Esophagus mucosa (tissue), 1 donor: ENCODE measurements at regions not wholly inside any gene's neighbourhood (a gene's known extent, or its start where the extent isn't known, plus 50 kb on each side); places are given as distances from the start of the nearest gene placed in this dataset.
"Not testable (repeated sequence)": the region's sequence is repeated elsewhere in the genome, so short reads cannot be mapped to it uniquely, and the experiment has no call there.

ENCODE experiments used
- ATAC-seq: fragments of 200-7000 bp; cut with Tn5 transposase; one replicate; pipeline ENCODE4 v1.9.1; 2020
- donor health status: DM: yes; HTN: yes; CAD: no.

- no peak for ATAC-seq
Observed at GRCh38 chr6:100088009-100088408, 94.0 kb upstream of the MCHR2 start.

- ATAC-seq, result no peak
Observed at GRCh38 chr6:100084991-100085364, 91.0 kb upstream of the MCHR2 start.

- no peak for ATAC-seq
Observed at GRCh38 chr6:100084316-100084990, 90.4 kb upstream of the MCHR2 start.

GRCh38 chr6:100078509-100078908, 84.5 kb upstream of the MCHR2 start:
- ATAC-seq, result peak; percentile 47

- ATAC-seq, result no peak
Observed at GRCh38 chr6:100065348-100065747, 71.3 kb upstream of the MCHR2 start.

GRCh38 chr6:100062621-100063020, 68.6 kb upstream of the MCHR2 start:
- ATAC-seq, result no peak

GRCh38 chr6:100057941-100058340, 63.9 kb upstream of the MCHR2 start:
- ATAC-seq, result no peak

GRCh38 chr6:100050550-100050949, 56.5 kb upstream of the MCHR2 start:
- ATAC-seq, result no peak

GRCh38 chr6:100043961-100044360, 49.9 kb upstream of the MCHR2 start:
- not testable (repeated sequence) for ATAC-seq
